ENCODE measurements at regions not wholly inside any gene's neighbourhood (a gene's known extent, or its start where the extent isn't known, plus 50 kb on each side); places are given as distances from the start of the nearest gene placed in this dataset.

GRCh38 chr1:182295697-182296096, 95.9 kb downstream of the GLUL start:
- TF ChIP-seq GATA2 (IDR thresholded peaks at IDR 0.05; ENCODE audit: low read depth, low read length) (no peak), GATA3 (IDR thresholded peaks at IDR 0.05; ENCODE audit: low read depth, low read length) (no peak)
